ENCODE measurements at regions not wholly inside any gene's neighbourhood (a gene's known extent, or its start where the extent isn't known, plus 50 kb on each side); places are given as distances from the start of the nearest gene placed in this dataset.

DNA sequence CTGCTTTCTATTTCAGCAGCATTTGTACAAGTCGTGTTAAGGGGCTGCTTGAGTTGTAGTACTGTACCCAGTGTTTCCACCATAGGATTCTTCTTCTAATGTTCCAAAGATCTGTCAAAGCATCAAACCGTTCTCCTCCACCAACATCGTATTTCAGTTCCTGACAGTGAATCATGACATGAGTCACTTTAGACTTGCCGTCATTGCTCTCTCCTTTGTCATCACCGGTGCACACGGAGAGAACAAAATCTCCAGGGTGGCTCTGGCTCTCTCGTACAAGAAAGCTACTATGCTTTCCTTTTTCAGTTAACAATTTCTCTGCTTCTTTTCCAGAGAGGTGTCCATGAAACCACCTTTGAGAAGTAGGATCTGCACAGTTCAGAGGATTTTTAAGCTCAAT is 270.9 kb upstream of the CCDC54 start:
- H3K4me3 Mint-ChIP-seq: no peak overlapping the region
- no peaks in the 10 kb centered on the region for H3K36me3 Mint-ChIP-seq (ENCODE audit: low read depth)
- H3K27ac Mint-ChIP-seq: no peak overlapping the region
- no peaks in the 10 kb centered on the region for H3K4me1 Mint-ChIP-seq
- intact Hi-C loops (cut with micrococcal nuclease): no loop called here
- no peaks in the 10 kb centered on the region for H3K9me3 Mint-ChIP-seq
- no peaks in the 10 kb centered on the region for H3K27me3 Mint-ChIP-seq
- no peak for DNase-seq

DNA sequence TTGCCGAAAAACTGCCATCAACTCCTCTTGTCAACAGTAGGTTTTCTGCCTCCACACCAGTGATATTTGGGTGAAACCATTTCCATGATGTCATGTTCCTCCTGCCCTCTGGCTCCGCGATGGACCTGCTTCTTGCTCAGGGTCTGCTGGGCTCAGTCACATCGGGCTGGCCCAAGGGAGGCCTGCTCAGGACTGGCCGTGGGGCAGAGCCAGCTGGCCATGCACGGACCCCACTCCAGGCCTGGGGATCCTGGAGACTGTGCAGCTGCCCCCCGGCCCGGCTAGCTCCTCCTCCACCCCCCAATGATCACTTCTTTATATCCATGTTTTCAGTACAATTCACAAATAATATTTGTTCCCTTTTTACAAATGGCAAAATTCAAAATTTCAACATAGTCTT is 270.3 kb upstream of the CCDC54 start:
- Mint-ChIP-seq H3K4me3 (no peak overlapping the region), H3K27ac (no peak overlapping the region), H3K27me3 (no peaks in the 10 kb centered on the region), H3K36me3 (ENCODE audit: low read depth) (no peaks in the 10 kb centered on the region), H3K9me3 (no peaks in the 10 kb centered on the region), H3K4me1 (no peaks in the 10 kb centered on the region)
- intact Hi-C loops (cut with micrococcal nuclease): no loop called here
- DNase-seq: no peak

DNA sequence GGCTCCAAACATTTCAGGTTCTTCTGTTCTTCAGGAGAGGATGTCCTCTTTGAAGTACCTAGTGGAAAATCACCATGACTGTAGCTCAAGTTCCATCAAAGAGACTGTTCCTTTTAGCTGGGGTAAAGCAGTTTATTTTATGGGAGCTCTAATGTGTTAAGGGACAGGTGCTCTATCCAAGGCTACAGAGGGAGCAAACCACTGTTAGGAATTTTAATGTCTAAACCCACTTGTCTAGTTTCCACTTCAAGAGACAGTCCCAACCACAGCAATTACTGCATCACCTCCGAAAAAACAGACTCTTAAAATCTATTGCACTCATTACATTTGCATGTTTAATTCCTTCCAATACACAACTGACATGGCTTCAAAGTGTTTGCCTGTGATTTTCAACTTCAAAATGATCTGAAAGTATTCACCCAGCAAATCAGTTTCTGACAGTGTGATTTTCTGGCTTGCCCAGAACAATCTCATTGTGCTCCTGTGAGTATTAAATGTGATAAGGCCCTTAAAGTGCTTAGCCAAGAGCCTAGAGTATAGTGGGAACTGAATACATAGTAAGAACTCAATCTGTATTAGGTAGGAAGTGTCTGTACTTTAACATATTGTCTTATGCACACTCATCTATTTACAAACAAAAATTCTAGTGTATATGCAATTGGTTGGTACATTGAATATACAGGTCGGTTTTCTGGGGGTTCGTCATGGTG is 266.5 kb upstream of the CCDC54 start:
- no peak overlapping the region for H3K4me3 Mint-ChIP-seq
- no peak overlapping the region for H3K27ac Mint-ChIP-seq
- H3K36me3 Mint-ChIP-seq (ENCODE audit: low read depth): no peaks in the 10 kb centered on the region
- DNase-seq: no peak
- H3K27me3 Mint-ChIP-seq: no peaks in the 10 kb centered on the region
- intact Hi-C loops (cut with micrococcal nuclease): no loop called here
- H3K4me1 Mint-ChIP-seq: no peaks in the 10 kb centered on the region
- H3K9me3 Mint-ChIP-seq: no peaks in the 10 kb centered on the region

DNA sequence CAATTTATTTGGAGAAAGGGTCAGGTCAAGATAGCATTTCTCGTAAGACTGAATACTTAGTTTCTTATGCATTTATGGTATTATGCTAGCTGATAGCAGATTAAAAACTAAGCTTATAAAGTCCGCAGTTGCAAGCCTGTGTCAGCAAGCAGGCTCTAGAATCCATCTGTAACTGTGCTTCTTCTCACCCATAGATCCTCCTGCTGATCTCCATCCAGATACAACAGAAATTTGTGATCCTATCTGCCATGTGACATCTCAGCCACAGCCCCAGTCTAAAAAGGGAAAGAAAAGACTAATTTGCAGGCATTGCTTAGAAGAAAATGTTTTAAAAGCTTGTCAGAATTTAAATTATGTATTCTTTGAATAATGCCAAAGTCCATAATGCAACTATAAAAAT is 265.4 kb upstream of the CCDC54 start:
- Mint-ChIP-seq H3K36me3 (ENCODE audit: low read depth) (no peaks in the 10 kb centered on the region), H3K27me3 (no peaks in the 10 kb centered on the region), H3K4me1 (no peaks in the 10 kb centered on the region), H3K4me3 (no peak overlapping the region), H3K27ac (no peak overlapping the region), H3K9me3 (no peaks in the 10 kb centered on the region)
- DNase-seq: no peak
- intact Hi-C loops (cut with micrococcal nuclease): no loop called here

DNA sequence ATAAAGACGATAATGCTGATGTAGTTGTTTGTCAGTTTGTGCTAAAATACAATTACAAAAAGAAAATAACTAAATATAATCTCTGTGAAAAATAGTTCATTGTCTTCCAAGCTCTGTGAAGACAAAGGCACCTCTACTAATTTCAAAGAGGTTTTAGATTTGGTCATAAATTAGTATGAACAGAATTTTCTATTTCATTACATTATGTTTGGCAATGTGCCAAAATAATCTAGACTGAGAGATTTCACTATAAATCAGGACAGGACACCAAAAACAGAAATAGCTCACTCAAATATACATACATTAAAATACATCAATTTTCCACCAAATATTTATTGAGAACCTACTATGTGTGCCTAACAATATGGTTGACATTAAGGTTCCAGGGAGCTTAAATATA is 264.9 kb upstream of the CCDC54 start:
- Mint-ChIP-seq H3K9me3 (no peaks in the 10 kb centered on the region), H3K4me1 (no peaks in the 10 kb centered on the region), H3K27me3 (no peaks in the 10 kb centered on the region), H3K27ac (no peak overlapping the region), H3K4me3 (no peak overlapping the region), H3K36me3 (ENCODE audit: low read depth) (no peaks in the 10 kb centered on the region)
- intact Hi-C loops (cut with micrococcal nuclease): no loop called here
- no peak for DNase-seq

DNA sequence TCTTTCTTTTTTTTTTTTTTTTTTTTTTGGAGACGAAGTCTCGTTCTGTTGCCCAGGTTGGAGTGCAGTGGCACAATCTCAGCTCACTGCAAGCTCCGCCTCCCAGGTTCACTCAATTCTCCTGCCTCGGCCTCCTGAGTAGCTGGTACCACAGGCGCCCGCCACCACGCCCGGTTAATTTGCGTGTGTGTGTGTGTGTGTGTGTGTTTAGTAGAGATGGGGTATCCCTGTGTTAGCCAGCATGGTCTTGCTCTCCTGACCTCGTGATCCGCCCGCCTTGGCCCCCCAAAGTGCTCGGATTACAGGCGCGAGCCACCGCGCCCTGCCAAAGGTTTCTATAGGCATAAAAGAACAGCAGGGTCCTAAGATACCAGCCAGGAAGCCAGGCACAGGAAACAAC is 261.0 kb upstream of the CCDC54 start:
- no peak overlapping the region for H3K27ac Mint-ChIP-seq
- intact Hi-C loops (cut with micrococcal nuclease): no loop called here
- no peaks in the 10 kb centered on the region for H3K9me3 Mint-ChIP-seq
- no peaks in the 10 kb centered on the region for H3K36me3 Mint-ChIP-seq (ENCODE audit: low read depth)
- no peaks in the 10 kb centered on the region for H3K4me1 Mint-ChIP-seq
- DNase-seq: no peak
- H3K27me3 Mint-ChIP-seq: peaks cover 2% of the 10 kb centered on the region
- no peak overlapping the region for H3K4me3 Mint-ChIP-seq

DNA sequence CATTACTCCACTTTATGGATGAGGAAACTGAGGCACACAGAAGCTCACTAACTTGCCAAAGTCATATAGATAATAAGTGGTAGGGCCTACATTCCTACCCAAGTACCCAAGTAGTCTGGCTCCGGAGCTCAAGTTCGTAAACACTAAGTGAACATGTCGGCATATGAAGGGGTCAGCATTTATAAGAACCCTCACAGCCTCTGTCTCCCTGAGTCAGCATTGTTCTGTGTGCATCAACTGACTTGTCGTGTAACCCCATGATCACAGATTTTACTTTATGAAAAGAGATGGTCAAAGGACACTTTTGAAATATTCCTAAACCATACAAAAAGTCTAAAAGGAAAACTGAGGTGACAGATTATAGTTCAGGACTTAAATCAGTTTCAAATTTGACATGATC is 260.1 kb upstream of the CCDC54 start:
- no peak overlapping the region for H3K4me3 Mint-ChIP-seq
- no peaks in the 10 kb centered on the region for H3K9me3 Mint-ChIP-seq
- peaks cover 2% of the 10 kb centered on the region for H3K27me3 Mint-ChIP-seq
- no peaks in the 10 kb centered on the region for H3K36me3 Mint-ChIP-seq (ENCODE audit: low read depth)
- H3K4me1 Mint-ChIP-seq: no peaks in the 10 kb centered on the region
- no peak overlapping the region for H3K27ac Mint-ChIP-seq
- intact Hi-C loops (cut with micrococcal nuclease): no loop called here
- no peak for DNase-seq

DNA sequence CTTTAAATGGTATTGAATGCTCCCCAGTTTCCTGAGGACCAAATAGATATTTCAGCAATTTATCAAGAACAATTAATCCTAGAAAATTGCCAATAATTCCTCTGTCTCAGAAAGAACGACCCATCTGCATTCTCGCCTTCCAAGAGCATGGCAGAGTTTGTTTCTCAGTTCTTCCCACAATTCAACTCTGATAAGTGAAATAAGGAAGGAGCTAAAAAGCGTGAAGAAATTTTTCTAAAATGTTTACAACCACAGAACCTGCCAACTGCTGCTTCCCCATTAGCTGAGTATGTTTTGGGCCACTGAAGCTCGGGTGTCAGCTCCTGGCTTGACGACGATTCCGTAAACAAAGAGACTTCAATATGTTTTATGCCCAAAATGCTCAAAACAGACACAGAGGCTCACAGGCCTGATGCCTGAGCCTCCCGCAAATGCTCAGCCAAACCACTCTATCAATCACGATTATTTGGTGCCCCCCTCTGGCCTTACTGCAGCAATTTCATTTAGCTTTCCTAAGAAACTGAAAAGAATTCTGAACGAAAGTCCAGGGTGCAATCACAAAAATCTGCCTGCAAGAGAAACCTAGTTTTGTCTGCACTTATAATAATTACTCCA is 259.2 kb upstream of the CCDC54 start:
- Mint-ChIP-seq H3K27ac (no peak overlapping the region), H3K4me3 (no peak overlapping the region), H3K9me3 (no peaks in the 10 kb centered on the region), H3K36me3 (ENCODE audit: low read depth) (no peaks in the 10 kb centered on the region), H3K4me1 (no peaks in the 10 kb centered on the region), H3K27me3 (peaks cover 2% of the 10 kb centered on the region)
- intact Hi-C loops (cut with micrococcal nuclease): no loop called here
- DNase-seq: no peak

DNA sequence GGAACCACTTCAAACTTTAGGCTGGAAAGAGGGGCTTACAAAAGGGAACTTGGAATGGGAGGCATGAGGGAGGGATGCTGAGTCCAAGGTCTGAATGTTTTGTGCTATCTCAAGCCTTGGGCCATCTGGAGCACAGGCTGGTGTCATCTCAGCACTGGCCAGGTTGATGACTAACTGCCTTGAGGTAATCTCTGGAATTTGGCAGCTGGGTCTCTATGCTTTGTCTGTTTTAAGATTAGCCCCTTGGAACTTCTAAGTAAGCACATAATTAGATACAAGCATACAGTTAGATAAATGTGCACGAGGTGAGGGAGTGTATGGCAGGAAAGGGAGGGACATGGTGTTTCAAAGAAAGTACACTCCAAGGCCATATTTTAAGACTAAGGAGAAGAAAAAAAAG is 252.4 kb upstream of the CCDC54 start:
- Mint-ChIP-seq H3K4me3 (no peak overlapping the region), H3K27ac (no peak overlapping the region), H3K27me3 (peaks cover 4% of the 10 kb centered on the region), H3K36me3 (ENCODE audit: low read depth) (no peaks in the 10 kb centered on the region), H3K9me3 (no peaks in the 10 kb centered on the region), H3K4me1 (no peaks in the 10 kb centered on the region)
- no peak for DNase-seq
- intact Hi-C loops (cut with micrococcal nuclease): no loop called here

DNA sequence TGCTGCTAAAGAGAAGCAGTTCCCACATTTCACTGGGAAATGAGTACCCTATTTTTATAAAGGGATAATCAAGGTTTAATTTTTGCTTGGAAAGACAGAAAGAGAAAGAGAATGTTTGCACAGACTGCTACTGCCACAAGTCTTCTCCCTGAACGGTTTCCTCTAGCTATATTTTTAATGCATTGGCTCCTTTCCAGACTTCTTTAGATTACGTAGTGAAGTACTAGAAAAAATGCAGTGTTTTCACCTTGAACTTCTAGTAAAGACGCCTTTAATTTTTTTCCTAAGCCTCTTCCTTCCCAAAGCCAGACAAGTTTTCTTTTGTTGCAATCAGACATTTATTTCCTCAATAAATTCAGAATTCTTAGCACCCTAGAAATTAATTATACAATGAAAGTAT is 248.3 kb upstream of the CCDC54 start:
- no peaks in the 10 kb centered on the region for H3K36me3 Mint-ChIP-seq (ENCODE audit: low read depth)
- H3K4me3 Mint-ChIP-seq: no peak overlapping the region
- no peak overlapping the region for H3K27ac Mint-ChIP-seq
- H3K4me1 Mint-ChIP-seq: no peaks in the 10 kb centered on the region
- peaks cover 4% of the 10 kb centered on the region for H3K27me3 Mint-ChIP-seq
- no peaks in the 10 kb centered on the region for H3K9me3 Mint-ChIP-seq
- intact Hi-C loops (cut with micrococcal nuclease): no loop called here
- DNase-seq: no peak

DNA sequence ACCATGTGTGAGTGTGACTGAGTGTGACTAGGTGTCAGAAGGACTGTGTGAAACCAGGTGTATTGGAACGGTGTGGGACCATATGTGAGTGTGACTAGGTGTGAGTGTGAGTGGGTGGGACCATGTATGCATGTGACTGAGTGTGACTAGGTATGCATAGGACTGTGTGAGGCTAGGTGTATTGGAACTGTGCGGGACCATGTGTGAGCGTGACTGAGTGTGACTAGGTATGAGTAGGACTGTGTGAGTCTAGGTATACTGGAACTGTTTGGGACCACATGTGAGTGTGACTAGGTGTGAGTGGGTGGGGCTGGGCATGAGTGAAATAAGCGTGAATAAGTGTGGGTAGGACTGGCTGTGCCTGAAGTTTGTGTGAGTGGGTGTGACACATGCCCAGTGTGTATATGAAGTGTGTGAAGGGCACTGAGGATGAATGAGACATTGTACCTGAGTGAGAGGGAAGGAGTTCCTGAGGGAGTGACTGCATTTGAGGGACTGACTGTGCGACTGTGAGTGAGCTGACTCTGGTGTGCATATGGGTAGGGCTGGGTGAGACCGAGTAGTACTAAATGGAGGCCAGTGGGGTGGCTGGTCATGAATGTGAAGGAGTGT is 247.0 kb upstream of the CCDC54 start:
- Mint-ChIP-seq H3K4me1 (no peaks in the 10 kb centered on the region), H3K4me3 (no peak overlapping the region), H3K27ac (no peak overlapping the region), H3K27me3 (peaks cover 4% of the 10 kb centered on the region), H3K36me3 (ENCODE audit: low read depth) (no peaks in the 10 kb centered on the region), H3K9me3 (no peaks in the 10 kb centered on the region)
- intact Hi-C loops (cut with micrococcal nuclease): no loop called here
- DNase-seq: no peak

DNA sequence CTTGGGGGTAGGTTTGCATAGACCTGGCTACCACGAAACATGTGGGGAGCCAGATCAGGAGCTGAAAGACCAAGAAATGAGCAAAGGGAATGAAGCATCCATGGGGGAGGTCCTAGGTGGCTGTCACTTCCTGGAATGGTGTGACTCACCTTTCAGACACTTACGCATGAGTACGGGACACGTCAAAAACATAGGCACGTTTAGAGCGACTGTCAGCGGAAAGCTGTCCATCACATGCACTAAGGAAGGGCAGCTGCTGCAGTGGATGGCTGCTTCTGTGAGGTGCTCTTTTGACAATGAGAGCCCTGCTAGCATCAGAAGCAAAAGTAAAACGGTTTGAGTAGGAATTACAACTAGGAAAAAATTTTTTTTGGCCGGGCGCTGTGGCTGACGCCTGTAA is 244.6 kb upstream of the CCDC54 start:
- Mint-ChIP-seq H3K36me3 (ENCODE audit: low read depth) (no peaks in the 10 kb centered on the region), H3K9me3 (no peaks in the 10 kb centered on the region), H3K27ac (no peak overlapping the region), H3K4me1 (no peaks in the 10 kb centered on the region), H3K27me3 (no peaks in the 10 kb centered on the region), H3K4me3 (no peak overlapping the region)
- DNase-seq: no peak
- intact Hi-C loops (cut with micrococcal nuclease): no loop called here

DNA sequence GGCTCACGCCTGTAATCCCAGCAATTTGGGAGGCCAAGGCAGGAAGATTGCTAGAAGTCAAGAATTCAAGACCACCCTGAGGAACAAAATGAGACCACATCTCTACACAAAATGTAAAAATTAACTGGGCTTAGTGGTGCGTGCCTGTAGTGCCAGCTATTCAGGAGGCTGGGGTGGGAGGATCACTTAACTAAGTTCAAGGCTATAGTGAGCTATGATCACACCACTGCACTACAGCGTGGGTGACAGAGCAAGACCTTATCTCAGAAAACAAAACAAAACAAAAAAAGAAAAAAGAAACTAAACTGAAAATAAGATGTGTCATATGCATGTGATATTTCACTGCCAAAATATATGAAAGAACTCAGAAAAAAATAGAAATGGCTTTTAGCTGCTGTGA is 243.3 kb upstream of the CCDC54 start:
- H3K27ac Mint-ChIP-seq: no peak overlapping the region
- no peaks in the 10 kb centered on the region for H3K4me1 Mint-ChIP-seq

DNA sequence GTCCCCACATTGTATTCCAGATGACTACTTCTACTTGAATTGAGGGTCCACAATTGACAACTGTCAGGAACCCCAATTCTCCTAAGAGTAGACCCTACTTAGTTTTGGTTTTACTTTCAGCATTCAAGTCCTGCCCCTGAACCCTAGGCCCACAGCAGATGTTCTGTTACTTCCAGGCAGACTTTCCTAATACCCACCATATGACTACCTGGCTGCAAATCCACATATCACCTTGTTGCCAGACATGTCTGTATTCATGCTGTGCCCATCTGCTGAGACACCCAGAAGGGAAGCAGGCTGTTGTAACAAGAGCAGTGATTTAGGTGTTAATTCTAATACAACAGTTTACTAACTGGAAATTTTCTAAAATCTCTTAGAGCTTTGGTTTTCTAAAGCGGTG is 235.1 kb upstream of the CCDC54 start:
- Mint-ChIP-seq H3K27ac (no peak overlapping the region), H3K9me3 (peaks cover 3% of the 10 kb centered on the region), H3K4me1 (no peaks in the 10 kb centered on the region), H3K36me3 (ENCODE audit: low read depth) (no peaks in the 10 kb centered on the region), H3K4me3 (no peak overlapping the region), H3K27me3 (no peaks in the 10 kb centered on the region)
- no peak for DNase-seq
- intact Hi-C loops (cut with micrococcal nuclease): no loop called here

More for the DNA sequence above, 243.3 kb upstream of the CCDC54 start:
- intact Hi-C loops (cut with micrococcal nuclease): no loop called here
- Mint-ChIP-seq H3K9me3 (peaks cover under 1% of the 10 kb centered on the region), H3K36me3 (ENCODE audit: low read depth) (no peaks in the 10 kb centered on the region), H3K27me3 (no peaks in the 10 kb centered on the region), H3K4me3 (no peak overlapping the region)
- no peak for DNase-seq
